OCI-M1 (cell line): ENCODE measurements at regions not wholly inside any gene's neighbourhood (a gene's known extent, or its start where the extent isn't known, plus 50 kb on each side); places are given as distances from the start of the nearest gene placed in this dataset.

Experiments
- DNase-seq: peaks from one replicate; lab custom pipeline; 2025; lab: John Stamatoyannopoulos, UW

- DNase-seq, result no peak
Measured at GRCh38 chr3:188940573-188940932, 231.2 kb upstream of the TPRG1 start.

GRCh38 chr3:188941103-188941502 is 230.7 kb upstream of the TPRG1 start:
- DNase-seq, result no peak

DNA sequence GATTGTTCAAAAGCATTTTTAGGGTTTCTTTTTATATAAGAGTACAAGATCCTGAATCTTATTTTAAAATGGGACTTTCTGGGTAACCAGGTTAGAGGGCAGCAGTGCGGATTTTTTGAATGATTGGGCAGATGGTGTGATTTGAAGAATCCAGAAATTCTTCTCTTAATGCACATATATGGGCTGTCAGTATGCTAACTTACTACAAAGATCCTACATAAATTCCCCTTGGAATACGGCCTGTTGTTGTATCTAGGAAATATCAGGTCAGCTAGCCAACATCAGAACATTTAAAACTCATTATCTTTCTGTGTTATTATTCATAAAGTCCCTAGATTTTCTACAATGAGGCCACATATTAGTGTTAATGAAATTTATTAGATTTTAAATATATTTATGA is 229.6 kb upstream of the TPRG1 start:
- no peak for DNase-seq

DNA sequence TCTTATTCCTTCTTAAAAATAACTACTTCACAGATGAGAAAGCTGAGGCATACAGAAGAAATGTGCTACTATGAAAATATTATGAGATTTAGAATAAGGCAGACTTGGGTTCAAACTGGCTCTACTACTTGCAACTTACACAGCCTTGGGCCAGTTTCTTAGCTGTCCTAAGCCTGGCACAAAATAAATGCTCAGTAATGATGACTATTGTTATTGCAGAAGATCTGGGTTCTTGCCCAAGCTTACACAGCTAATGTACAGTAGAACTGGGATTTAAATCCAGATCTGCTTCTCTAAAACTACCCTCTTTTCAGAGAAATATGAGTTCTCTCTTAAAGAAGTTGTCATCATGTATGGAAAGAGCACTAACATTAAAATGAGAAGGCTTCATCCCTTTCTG is 228.2 kb upstream of the TPRG1 start:
- no peak for DNase-seq

DNA sequence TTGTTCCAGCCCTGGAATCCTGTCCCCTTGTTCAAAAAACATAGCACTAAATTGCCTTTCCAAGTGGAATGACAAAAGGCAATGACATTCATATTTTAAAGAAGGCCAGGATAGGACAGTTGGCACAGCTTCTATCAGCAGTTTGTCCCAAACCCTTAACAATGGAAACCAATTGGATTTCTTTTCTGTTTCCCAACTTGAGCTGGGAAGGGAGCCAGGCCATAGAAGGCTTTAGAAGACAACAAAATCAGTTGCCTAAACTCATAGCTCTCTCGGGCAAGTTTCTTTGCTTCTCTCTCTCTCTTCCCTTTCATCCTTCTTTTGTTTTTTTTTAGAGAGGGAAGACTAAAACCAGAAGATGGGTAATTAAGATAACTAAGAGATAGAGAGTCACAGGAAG is 227.7 kb upstream of the TPRG1 start:
- no peak for DNase-seq

DNA sequence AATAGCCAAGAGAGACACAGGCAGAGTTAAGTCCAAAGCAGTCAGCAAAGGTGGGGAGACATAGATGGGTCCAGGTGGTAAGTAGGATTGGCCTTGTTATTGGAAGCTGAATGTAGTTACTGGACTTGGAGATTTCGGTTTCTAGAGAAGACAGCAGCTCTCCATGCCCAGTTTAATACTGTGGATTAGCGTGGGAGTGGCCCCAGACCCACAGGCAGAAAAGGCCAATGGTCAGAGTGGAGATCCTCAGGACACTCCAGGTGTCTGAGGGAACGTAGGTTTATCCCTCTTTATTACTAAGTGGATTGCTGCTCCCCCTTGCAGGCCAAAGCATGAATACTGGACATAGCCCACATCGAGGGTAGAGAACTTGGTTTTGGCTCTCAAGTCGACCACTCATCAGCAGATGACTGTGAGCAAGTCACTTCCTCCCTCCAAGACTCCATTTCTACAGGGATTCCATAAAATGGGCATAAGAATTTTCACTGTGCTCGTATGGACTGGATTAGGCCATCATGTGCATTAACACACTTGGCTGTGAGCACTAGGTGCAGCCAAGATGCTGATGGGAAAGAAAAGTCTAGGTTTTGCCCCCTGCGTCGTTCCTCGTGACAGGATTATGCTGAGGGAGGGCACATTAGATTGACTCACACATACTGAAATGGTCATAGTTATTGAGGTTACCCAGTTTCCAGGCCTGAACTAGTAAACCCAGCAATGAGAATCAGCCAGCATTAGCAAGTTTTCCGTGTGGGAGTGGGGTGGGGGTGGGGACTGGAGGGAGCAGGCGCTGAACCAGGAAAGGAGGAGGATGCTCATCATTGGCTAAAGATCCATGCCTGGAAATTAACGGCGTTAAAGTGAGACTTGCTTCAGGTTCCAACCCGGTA is 225.2 kb upstream of the TPRG1 start:
- no peak for DNase-seq

DNA sequence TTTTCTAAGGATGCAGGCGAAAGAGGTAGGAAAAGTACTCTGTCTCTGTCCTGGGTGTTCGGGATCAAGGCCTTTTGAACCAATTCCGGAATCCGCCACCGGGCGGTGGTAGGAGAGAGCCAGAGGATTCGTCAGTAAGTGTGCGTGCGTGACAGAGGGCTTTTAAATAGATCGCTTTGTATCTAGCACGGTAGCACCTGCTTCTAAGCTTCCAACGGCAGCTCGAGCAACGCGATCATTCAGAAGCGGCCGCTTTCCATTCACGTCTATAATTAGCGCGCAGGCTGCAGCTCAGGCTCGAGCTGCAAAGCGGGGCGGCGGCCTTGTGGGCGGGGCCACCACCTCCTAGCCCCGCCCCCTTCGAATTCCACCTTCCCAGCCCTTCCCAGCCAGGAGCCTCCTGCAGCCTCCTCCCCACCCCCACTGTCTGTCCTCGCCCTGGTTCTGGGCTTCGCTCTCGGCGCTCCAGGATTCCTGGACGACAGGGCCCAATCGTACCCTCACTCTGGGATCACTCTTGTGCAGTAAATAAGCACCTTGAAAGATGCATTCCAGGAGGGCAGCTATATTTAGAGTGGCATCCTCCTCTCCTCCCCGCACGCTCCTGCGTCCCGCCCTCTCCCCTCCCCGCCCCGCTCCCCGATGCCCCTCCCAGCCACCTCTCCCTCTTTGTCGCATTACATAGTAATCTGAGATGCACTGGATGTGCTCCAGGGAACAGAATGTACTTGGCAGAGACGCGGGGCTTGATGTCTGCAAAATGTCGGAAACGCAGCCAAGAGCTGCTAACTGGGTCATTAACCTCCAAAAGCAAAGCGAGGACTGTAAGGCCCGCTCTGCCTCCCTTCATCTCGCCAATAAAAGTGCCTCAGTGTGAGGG is 224.1 kb upstream of the TPRG1 start:
- no peak for DNase-seq

GRCh38 chr3:188948281-188948996 is 223.3 kb upstream of the TPRG1 start:
- DNase-seq, result no peak

GRCh38 chr3:188948997-188949389 is 222.8 kb upstream of the TPRG1 start:
- peak; percentile 0 for DNase-seq

GRCh38 chr3:188949456-188949855 is 222.3 kb upstream of the TPRG1 start:
- no peak for DNase-seq

GRCh38 chr3:188949996-188950395 is 221.8 kb upstream of the TPRG1 start:
- DNase-seq, result no peak

- no peak for DNase-seq
Measured at GRCh38 chr3:188950832-188951489, 220.8 kb upstream of the TPRG1 start.

- DNase-seq, result no peak
Measured at GRCh38 chr3:188951734-188952133, 220.0 kb upstream of the TPRG1 start.

DNA sequence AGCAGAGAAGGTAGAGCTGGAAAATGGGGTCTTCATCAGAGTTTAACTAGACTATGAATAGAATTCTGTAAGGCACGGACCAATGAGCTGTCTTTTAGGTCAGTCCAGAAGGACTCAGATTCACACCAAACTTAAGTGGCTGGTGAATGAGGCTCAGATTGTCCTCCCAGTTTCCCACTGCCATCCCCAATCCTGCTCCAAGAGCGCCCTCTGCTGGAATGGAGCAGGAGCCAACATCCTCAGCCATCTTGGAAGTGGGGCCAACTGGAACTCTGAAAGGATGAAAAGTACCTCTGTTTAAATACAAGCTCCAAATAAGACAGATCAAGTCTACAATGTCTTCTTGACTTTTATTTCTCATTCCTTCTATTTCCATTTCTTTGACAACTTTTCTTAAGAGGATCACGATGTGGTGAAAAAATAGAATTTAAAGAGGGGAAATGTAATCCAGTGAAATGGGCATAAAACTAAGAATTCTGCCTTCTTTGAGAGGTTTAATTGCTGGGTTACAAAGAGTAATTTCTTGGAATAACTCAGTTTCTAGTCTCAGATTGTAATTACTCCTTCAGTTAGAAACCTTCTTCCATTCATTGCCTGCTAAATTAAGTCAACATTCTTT is 217.1 kb upstream of the TPRG1 start:
- DNase-seq, result peak; percentile 73

GRCh38 chr3:188955919-188956318 is 215.9 kb upstream of the TPRG1 start:
- no peak for DNase-seq

DNA sequence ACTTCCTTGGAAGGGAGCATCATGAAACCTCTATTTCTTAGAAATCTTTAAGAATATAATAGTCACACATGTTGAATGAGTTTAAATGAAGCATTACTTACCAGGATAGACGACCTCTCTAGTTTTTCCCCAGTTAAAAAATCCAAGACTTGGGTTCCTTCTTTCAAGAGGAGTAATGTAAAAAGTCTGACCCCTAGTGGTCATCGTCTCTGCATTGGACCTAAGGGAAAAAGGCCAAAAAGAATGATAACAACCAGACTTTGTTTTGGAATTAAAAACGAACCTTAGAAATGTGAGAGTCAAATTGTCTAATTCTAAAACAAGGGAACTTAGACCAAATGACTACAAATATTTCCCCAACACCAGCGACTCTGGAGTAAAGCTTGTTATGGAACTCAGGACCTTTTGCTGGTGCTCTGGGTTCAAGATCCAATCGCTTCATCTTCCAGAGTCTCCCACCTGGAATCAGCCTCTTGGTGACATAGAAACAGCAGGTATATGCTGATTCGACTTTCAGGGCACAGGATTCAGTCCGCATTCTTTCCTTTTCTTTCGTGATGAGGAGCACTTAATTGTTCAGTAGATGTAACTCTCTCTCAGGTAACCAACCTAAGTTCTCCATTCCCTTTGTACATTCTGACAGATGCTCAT is 214.8 kb upstream of the TPRG1 start:
- DNase-seq, result peak; percentile 62

GRCh38 chr3:188959013-188959412 is 212.8 kb upstream of the TPRG1 start:
- no peak for DNase-seq

- DNase-seq, result no peak
Measured at GRCh38 chr3:188962253-188963247, 209.2 kb upstream of the TPRG1 start.

GRCh38 chr3:188964957-188965356 is 206.8 kb upstream of the TPRG1 start:
- DNase-seq, result no peak

GRCh38 chr3:188972310-188972709 is 199.5 kb upstream of the TPRG1 start:
- DNase-seq, result no peak
